ENCODE measurements at regions not wholly inside any gene's neighbourhood (a gene's known extent, or its start where the extent isn't known, plus 50 kb on each side); places are given as distances from the start of the nearest gene placed in this dataset.

GRCh38 chr5:155564541-155564940, 551.0 kb downstream of the KIF4B start:
- POLR2A ChIA-PET: no interaction called here
- TF ChIP-seq RBM39 (optimal IDR thresholded peaks at IDR 0.05; ENCODE audit: low read depth, low read length) (no peak), LEF1 (IDR thresholded peaks at IDR 0.05) (no peak), ELF4 (CRISPR knock-in tag; IDR thresholded peaks at IDR 0.05) (no peak), ZBTB40 (IDR thresholded peaks at IDR 0.05) (no peak), ZBTB40 (CRISPR knock-in tag; IDR thresholded peaks at IDR 0.05) (no peak), ZBTB43 (CRISPR knock-in tag; IDR thresholded peaks at IDR 0.05) (no peak), XRCC4 (IDR thresholded peaks at IDR 0.05; ENCODE audit: extremely low read depth, insufficient read depth, insufficient read length) (no peak), ARID3B (CRISPR knock-in tag; IDR thresholded peaks at IDR 0.05; ENCODE audit: borderline replicate concordance) (no peak), PHF20 (IDR thresholded peaks at IDR 0.05; ENCODE audit: partially characterized antibody) (no peak), SIX5 (IDR thresholded peaks at IDR 0.05; ENCODE audit: borderline replicate concordance in 1 of 2, insufficient read depth in 1 of 2, low read depth in 1 of 2, low read length in 2 of 2) (no peak), SRSF1 (IDR thresholded peaks at IDR 0.05; ENCODE audit: low read depth, low read length) (no peak), NR2F6 (CRISPR knock-in tag; IDR thresholded peaks at IDR 0.05) (no peak), NUFIP1 (IDR thresholded peaks at IDR 0.05; ENCODE audit: partially characterized antibody) (no peak)

More at GRCh38 chr5:155564541-155564940, 551.0 kb downstream of the KIF4B start:
- no peak for DNase-seq (ENCODE audit: extremely low read depth in 1 of 4, low spot score in 3 of 4)
- Histone ChIP-seq H3K4me1 (replicated peaks in 1 of 2; ENCODE audit: control insufficient read depth in 2 of 2, insufficient read depth in 2 of 2, low read length in 2 of 2) (no peaks in the 10 kb centered on the region), H3K4me3 (no peak overlapping the region), H3K9me3 (replicated peaks; ENCODE audit: control insufficient read depth, insufficient read depth, low read depth, low read length) (no peaks in the 10 kb centered on the region), H3K27ac (ENCODE audit: extremely low read depth, low read depth, low read length) (no peak overlapping the region), H3K36me3 (ENCODE audit: control insufficient read depth, insufficient read depth, low read length) (no peaks in the 10 kb centered on the region), H3K79me2 (ENCODE audit: control insufficient read depth, insufficient read depth, low read length) (no peaks in the 10 kb centered on the region), H3K27me3 (ENCODE audit: control insufficient read depth in 2 of 2, insufficient read depth in 2 of 2, low read length in 2 of 2) (no peaks in the 10 kb centered on the region), H4K20me1 (replicated peaks; ENCODE audit: control insufficient read depth, insufficient read depth, low read length) (no peaks in the 10 kb centered on the region), H3K9me1 (ENCODE audit: control insufficient read depth, insufficient read depth, low read length) (no peaks in the 10 kb centered on the region), H3K4me2 (ENCODE audit: insufficient read depth, low read length) (no peak overlapping the region), H2AFZ (ENCODE audit: low read depth, low read length) (no peak overlapping the region), H3K9ac (ENCODE audit: insufficient read depth in 1 of 2, low read depth in 2 of 2, low read length in 2 of 2) (no peak overlapping the region)
- no TSS peak for BruUV-seq (replicated peaks)
- no peak for FAIRE-seq
- CTCF ChIA-PET (ENCODE audit: low intra/inter-chr PET ratio): no interaction called here
- 1% methylated on average over 12 of the region's 12 CpGs for WGBS (ENCODE audit: insufficient coverage, low coverage, missing lambda C conversion rate)
- intact Hi-C loops (cut with micrococcal nuclease): no loop called here
- in situ Hi-C loops (cut with MboI): no loop called here
- no peak for ATAC-seq
